DMS114 treated with DMSO at 0.1 percent for 48 hours (cell line): ENCODE measurements at regions not wholly inside any gene's neighbourhood (a gene's known extent, or its start where the extent isn't known, plus 50 kb on each side); places are given as distances from the start of the nearest gene placed in this dataset.

Experiments used
- DNase-seq: peaks from one replicate; lab custom pipeline; 2025; ENCODE audit not compliant: unreplicated experiment; lab: John Stamatoyannopoulos, UW

DNA sequence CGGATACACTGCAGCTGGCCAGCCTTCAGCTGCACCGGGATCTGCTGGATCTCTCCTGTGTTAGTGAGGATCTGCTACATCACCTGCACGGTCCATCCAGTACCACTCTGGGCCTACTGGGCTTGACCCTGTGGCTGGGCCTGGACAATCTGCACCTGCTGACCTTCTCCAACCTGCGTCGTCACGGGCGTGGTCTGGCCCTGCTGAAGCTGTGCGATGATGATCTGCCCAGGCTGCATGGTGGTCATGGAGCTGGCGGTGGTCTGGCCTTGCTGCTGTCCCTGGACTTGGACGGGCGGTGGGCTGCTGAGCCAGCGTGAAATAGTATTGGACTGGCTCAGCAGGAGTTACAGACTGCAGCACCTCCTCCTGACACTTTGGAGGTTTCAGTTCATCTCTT lies 137.1 kb upstream of the GAS1 start:
- DNase-seq: no peak

DNA sequence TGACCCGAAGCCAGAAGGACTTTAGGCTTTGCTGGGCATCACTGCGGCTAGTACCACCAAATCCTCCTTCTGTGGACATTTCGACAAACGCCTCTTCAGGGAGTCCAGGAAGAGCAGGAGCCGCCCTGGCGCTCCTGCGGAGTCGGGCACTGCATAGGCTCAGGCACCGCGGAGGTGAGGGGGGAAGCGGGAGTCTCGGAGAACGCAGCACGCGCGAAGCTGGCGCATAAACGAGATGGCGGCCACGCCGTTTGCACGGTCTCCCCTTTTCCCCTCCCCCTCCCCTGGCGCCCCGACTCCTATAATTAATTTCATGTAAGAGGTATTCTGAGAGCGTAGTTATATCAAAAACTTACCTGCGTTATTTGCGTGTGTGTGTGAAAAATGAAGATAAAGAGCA lies 137.8 kb upstream of the GAS1 start:
- no peak for DNase-seq

DNA sequence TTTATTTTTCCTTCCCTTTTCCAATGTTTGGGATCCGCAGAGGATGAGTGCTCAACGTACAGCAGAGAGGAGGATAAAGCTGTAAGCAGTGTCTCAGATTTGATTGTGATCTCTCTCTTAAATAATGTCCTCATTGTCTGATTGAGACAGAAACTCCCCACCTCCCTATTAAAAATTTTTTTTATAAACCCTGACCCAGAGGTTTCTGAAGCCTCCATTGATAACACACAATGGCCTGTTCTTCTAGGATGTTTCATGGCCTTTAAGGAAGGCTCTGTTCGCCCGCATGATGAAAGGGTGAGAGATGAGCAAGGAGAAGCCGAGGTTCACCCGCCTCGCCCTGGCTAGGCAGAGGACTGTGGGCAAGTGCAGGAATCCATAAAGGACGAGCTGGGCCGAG lies 138.2 kb upstream of the GAS1 start:
- DNase-seq: no peak

- no peak for DNase-seq
These were observed 139.0 kb upstream of the GAS1 start for GRCh38 chr9:87086221-87086818.

GRCh38 chr9:87087197-87087596 lies 139.9 kb upstream of the GAS1 start:
- no peak for DNase-seq

GRCh38 chr9:87088192-87088591 lies 140.9 kb upstream of the GAS1 start:
- DNase-seq: no peak

GRCh38 chr9:87088621-87089365 lies 141.5 kb upstream of the GAS1 start:
- DNase-seq: no peak

- no peak for DNase-seq
These were observed 142.2 kb upstream of the GAS1 start for GRCh38 chr9:87089506-87089905.

DNA sequence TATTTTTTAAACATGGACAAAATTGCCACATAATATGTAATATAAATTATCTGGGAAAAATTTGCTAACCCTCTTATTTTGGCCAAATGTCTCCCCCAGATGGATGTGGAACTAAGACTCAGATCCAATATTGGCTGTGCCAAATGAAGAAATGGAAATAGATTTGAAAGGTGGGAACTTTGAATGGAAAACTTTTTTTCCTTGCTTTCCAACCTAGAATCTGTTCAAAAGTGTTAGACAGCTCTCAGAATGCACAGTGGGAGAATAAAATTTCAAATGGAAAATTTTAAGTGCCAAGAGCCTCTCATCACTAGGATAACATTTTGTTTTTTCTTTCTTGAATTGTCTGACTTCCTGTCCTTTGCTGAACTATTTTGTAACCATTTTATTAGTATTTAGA lies 142.6 kb upstream of the GAS1 start:
- no peak for DNase-seq

DNA sequence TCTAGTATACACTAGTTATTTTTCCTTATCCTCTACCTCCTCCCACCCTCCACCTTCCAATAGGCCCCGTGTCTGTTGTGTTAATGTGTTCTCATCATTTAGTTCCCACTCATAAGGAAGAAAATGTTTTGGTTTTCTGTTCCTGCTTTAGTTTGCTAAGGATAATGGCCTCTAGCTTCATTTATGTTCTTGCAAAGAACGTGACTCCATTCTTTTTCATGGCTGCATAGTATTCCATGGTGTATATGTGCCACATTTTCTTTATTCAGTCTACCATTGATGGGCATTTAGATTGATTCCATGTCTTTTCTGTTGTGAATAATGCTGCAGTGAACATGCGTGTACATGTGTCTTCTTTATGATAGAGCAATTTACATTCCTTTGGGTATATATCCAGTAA lies 146.5 kb upstream of the GAS1 start:
- DNase-seq: no peak

GRCh38 chr9:87095951-87096350 lies 148.6 kb upstream of the GAS1 start:
- DNase-seq: no peak

DNA sequence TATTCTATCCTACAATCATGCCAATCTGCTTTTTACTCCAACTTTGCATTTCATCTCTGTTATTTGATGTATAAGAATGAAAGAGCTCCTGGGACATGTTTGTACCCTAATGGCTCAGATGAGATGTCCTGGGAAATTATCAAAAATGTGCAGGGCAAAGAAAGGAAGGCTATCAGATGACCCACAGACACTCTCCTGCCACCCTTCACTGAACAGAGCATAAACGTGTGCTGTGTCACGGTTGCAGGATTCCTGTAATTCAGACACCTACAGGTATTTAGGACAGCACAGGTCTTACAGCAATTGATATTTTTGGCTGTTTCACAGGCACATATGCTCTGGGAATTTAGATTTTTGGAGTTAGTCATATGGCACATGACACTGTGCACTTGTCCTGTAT lies 149.2 kb upstream of the GAS1 start:
- DNase-seq: no peak

DNA sequence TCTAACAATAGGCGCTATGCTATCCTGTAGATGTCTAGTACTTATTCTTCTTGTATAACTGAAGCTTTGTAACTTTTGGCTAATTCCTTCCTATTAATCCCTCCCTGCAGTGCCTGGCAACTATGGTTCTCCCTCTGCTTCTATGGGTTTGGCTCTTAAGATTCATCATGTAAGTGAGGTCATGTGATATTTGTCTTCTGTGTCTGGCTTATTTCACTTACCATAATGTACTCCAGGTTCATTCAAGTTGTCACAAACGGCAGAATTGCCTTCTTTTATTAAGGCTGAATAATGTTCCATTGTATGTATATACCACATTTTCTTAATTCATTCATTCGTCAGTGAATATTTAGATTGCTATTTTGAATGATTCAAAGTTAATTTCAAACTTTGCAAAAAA lies 149.9 kb upstream of the GAS1 start:
- DNase-seq: no peak

DNA sequence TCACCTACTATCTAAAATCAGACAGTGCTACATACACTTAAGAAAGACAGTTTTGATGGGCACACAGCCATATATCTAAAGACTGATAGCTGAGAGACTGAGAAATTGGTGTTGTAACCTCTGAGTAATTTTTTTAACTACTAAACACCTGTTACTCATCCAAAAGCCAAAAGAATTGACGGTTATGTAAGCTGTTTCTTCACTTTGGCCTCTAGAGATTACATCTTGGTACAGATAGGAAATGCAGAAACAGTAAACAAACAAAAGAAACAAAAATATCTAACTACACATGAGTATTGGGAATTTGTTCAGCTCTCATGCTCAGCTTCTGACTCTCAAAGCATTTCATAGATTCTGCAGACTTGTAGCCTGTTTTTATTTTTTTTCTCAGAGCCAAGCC lies 152.1 kb upstream of the GAS1 start:
- DNase-seq: no peak

GRCh38 chr9:87100001-87100400 lies 152.7 kb upstream of the GAS1 start:
- no peak for DNase-seq

DNA sequence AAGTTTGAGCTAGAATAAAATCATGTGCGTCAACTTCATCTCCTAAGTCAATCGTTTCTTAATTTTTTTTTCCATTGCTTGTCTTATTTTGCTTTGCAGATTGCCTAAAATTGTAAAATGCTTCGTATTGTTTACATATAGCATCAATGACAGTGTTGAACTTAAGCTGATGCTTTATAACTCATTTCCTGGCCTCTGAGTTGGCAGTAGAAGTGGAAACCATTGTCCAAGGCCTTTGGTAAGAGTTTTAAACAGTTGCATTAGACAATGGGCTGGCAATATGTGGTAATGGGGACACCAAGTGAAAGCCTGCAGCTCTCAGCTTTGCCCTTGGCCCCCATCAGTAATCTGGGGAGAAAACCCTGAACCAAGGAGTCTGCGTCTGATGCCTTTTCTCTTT lies 154.8 kb upstream of the GAS1 start:
- DNase-seq: no peak

GRCh38 chr9:87107072-87107471 lies 159.8 kb upstream of the GAS1 start:
- no peak for DNase-seq

GRCh38 chr9:87108661-87109060 lies 161.4 kb upstream of the GAS1 start:
- DNase-seq: no peak

DNA sequence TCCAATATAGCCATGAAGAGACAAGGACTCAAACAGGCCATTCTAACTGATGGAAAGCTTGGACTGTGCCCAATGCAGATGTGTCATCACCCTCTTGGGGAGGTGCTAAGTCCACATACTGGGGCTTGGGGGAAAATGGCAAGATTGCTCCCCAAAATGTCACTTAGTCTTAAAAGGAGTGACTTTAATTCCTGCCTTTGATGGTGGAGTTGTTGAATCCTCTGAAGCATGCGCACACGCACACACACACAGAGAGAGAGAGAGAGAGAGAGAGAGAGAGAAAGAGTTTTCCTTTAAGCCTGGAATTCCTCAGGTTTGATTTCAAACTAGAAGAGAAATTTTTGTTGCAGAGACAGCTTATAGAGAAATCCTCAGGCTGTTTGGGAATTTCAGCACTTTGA lies 161.9 kb upstream of the GAS1 start:
- DNase-seq: no peak

GRCh38 chr9:87109851-87110250 lies 162.5 kb upstream of the GAS1 start:
- no peak for DNase-seq

DNA sequence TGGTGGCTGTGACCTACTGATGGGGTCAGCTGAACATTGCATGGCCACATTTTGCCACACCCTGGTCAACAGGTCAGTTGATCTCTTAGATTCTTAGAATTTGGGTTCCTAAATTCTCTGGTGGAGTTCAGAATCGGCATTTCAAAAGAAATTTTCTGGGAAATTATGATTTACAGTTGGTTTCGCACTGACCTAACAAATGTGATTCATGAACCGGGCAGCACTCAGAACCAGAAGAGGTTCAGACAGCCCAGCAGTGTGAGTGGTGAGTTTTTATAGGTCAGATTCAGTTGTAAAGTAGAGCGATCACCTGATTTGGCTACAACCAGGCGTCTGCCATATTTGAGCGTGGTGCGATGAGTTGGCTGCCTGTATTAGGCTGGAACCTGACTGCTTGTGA lies 163.7 kb upstream of the GAS1 start:
- no peak for DNase-seq

GRCh38 chr9:87112656-87113055 lies 165.3 kb upstream of the GAS1 start:
- DNase-seq: no peak

DNA sequence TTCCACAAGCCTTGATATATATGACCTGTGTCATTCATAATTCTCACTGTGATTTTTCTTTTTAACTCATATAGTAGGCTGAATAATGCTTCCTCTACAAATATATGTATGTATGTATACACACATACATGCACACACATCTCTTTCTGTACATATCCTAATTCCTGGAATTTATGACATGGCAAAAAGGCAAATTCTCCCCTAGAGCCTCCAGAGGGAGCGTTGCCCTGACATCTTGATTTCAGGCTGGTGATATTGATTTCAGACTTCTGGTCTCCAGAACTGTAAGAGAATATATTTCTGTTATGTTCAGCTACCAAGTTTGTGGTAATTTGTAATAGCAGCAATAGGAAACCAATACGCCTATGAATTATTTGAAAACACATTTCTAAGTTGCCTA lies 166.6 kb upstream of the GAS1 start:
- no peak for DNase-seq
